DOHH2 (cell line): ENCODE measurements at regions not wholly inside any gene's neighbourhood (a gene's known extent, or its start where the extent isn't known, plus 50 kb on each side); places are given as distances from the start of the nearest gene placed in this dataset.

Source experiments
- EZH2phosphoT487 ChIP-seq: fragments of 200-600 bp; sonication (generic); IDR thresholded peaks from 2 replicates; pipeline ENCODE4 v1.6.1; 2017; ENCODE audit warnings: borderline replicate concordance, mild to moderate bottlenecking, antibody characterized with exemption, low read length, moderate library complexity, mixed read lengths
- TF ChIP-seq, protein P1 (sequence below): fragments of 200-600 bp; sonication (generic); IDR thresholded peaks from one replicate; pipeline ENCODE4 v1.5.1; 2014; ENCODE audit warnings: antibody characterized with exemption, mild to moderate bottlenecking, low read depth, low read length; ENCODE audit not compliant: poor library complexity, severe bottlenecking

DNA sequence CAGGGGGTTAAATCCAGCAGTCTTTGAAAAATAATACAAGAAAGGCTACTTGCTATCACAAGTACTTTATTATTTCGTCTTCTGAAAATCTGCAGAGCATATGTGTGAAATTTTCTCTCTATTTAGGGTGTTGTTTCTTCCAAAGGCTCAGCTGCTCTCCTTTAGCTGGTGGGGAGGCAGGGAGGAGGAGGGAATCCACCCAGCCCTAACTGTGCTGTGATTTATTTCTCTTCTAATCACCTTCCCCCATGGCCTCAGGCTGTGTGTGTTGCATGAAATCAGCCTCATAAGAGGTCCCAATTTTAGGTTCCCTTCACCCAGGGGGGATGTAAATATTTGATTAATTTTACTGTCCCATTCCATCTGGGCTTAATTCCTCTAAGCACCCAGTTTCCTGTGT, 77.6 kb upstream of the PGBD5 start:
- TF ChIP-seq, protein P1, sequence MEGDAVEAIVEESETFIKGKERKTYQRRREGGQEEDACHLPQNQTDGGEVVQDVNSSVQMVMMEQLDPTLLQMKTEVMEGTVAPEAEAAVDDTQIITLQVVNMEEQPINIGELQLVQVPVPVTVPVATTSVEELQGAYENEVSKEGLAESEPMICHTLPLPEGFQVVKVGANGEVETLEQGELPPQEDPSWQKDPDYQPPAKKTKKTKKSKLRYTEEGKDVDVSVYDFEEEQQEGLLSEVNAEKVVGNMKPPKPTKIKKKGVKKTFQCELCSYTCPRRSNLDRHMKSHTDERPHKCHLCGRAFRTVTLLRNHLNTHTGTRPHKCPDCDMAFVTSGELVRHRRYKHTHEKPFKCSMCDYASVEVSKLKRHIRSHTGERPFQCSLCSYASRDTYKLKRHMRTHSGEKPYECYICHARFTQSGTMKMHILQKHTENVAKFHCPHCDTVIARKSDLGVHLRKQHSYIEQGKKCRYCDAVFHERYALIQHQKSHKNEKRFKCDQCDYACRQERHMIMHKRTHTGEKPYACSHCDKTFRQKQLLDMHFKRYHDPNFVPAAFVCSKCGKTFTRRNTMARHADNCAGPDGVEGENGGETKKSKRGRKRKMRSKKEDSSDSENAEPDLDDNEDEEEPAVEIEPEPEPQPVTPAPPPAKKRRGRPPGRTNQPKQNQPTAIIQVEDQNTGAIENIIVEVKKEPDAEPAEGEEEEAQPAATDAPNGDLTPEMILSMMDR, result no peak
- TF ChIP-seq EZH2phosphoT487, result no peak
